C4-2B (cell line): ENCODE measurements at regions not wholly inside any gene's neighbourhood (a gene's known extent, or its start where the extent isn't known, plus 50 kb on each side); places are given as distances from the start of the nearest gene placed in this dataset.

Source experiments
- CTCF ChIP-seq: fragments of 450-650 bp; conservative IDR thresholded peaks from 2 replicates; pipeline ENCODE4 v1.5.1; 2017; ENCODE audit warnings: mild to moderate bottlenecking
- ZFX ChIP-seq: fragments of 450-650 bp; IDR thresholded peaks from 2 replicates; pipeline ENCODE4 v1.6.1; 2017

- TF ChIP-seq CTCF (no peak), ZFX (no peak)
Observed at GRCh38 chr9:107566611-107567061, 77.1 kb upstream of the KLF4 start.
